Eye (tissue), 1 donor: ENCODE measurements at regions not wholly inside any gene's neighbourhood (a gene's known extent, or its start where the extent isn't known, plus 50 kb on each side); places are given as distances from the start of the nearest gene placed in this dataset.
"Not testable (repeated sequence)": the region's sequence is repeated elsewhere in the genome, so short reads cannot be mapped to it uniquely, and the experiment has no call there.

Source experiments
- DNase-seq: peaks from one replicate; pipeline ENCODE4 v3.0.0-alpha.2; 2015

DNA sequence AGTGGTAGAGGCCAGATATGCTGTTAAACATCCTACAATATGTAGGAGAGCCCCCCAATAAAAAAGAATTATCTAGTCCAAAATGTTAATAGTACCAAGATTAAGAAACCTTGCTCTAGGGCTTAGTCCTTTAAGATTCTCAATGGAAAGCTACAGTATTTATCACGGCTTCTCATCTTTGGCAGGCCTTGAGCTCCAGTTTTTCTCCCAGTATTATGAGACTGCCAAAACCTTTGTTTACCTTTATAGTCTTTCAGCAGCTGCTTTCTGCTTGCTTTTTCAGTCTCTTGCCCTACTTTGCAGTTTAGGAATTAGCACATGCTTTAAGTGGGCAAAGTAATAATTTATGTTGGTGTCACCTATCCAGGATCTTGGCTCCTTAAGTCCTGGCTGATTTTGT lies 59.7 kb downstream of the NHLRC1 start:
- no peak for DNase-seq

GRCh38 chr6:18058429-18058828 lies 64.0 kb downstream of the NHLRC1 start:
- DNase-seq: no peak

GRCh38 chr6:18055714-18056382 lies 66.6 kb downstream of the NHLRC1 start:
- no peak for DNase-seq

GRCh38 chr6:18055098-18055497 lies 67.4 kb downstream of the NHLRC1 start:
- no peak for DNase-seq

DNA sequence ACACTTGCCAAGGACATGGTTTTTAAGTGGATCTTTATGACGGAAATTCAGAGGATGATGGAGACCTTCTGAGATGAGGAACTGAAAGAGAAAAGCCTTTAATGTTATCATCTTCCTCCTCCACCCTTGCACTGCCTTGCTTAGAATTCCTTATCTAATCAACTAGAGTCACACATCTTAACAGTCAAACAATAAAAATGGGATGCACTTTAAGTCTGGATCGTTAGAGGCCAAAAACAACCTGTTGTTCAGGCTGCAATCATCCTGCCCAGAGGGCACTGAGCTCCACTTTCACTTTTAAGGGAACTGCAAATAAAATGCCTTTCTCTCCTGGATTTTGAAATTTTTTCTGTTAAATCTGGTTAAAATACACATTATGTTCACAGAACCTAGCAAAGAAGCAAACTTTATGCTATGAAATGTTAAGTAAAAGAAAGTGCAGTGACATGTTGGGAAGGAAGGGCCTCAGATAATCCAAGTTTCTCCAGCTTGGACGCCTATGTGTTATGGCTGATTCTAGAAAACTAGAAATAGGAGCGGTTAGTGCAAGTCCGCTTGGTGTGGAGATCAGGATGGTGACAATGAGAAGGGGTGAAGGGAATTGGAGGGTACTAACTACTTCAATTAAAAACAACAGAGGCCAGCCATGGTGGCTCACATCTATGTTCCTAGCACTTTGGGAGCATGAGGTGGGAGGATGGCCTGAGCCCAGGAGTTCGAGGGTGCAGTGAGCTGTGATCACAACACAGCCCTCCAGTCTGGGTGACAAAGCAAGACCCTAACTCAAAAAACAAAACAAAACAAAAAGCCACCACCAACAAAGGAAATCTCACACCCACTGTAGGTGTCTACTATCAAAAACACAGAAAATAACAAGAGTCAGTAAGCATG lies 66.4 kb upstream of the KIF13A start:
- DNase-seq: no peak

GRCh38 chr6:18053078-18053477 lies 65.6 kb upstream of the KIF13A start:
- DNase-seq: peak; percentile 28

GRCh38 chr6:18049646-18050045 lies 62.2 kb upstream of the KIF13A start:
- no peak for DNase-seq

DNA sequence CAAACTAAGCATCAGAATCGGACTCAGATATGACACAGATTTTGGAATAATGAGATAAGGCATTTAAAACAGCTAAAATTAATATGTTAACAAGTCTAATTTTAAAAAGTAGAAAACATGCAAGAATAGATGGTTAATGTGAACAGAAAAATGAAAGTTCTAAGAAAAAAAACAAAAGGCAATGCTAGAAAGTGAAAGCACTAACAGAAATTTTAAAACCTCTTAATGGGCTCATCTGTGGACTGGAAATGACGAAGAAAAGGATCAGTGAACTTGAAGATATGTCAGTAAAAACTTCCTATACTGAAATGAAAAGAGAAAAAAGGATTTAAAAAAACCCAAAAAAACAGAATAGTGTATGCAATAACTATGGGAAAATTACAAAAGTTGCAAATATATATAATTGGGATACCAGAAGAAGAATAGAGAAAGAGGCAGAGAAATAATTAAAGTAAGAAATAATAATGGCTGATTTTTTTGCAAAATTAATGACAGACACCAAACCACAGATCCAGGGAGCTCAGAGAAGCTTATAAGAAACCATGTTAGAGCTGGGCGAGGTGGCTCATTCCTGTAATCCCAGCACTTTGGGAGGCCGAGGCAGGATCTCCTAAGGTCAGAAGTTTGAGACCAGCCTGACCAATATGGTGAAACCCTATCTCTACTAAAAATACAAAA lies 61.7 kb upstream of the KIF13A start:
- no peak for DNase-seq

GRCh38 chr6:18047406-18047805 lies 60.0 kb upstream of the KIF13A start:
- no peak for DNase-seq

- DNase-seq: no peak
Measured at GRCh38 chr6:18045507-18045906, 58.1 kb upstream of the KIF13A start.

- no peak for DNase-seq
Measured at GRCh38 chr6:18044108-18044783, 56.8 kb upstream of the KIF13A start.

DNA sequence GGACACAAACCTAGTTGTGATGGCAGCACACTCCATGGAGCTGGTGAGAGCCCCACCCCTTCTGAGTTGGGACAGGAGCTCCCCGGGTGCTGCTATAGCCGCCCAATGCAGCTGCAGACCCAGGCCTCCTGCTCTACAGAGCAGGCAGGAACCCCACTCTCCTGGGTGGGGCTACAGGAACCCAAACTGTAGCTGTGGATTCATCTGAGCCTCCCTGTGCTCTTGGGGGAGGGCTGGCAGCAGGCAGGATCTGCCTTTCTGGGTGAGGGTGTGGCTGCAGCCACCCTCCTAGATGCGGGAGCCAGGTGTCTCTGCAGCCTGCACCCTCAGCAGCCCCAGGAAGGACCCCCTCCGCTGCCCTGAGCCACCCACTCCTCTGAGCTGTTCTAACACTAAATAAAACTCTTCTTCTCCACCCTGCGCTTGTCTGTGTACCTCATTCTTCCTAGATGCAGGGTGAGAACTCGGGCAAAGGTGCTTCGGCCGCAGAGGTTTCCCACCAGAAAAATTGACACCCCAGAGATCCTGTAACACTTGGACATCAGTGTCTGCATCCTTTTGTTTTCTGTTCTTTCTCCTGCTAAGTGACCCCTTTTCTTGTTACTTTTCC lies 55.2 kb upstream of the KIF13A start:
- DNase-seq: no peak

DNA sequence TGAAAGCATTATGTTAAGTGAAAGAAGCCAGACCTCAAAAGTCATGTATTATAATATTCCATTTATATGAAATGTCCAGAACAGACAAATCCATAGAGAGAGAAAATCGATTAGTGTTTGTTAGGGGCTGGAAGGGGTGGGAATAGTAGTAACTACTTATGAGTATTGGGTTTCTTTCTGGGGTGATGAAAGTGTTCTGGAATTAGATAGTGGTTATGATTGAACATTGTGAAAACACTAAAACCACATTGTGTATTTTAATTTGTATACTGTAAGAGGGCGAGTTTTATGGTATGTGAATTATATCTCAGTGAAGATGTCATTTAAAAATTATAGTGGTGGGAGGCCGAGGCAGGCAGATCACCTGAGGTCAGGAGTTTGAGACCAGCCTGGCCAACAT lies 52.0 kb upstream of the KIF13A start:
- DNase-seq: no peak

- DNase-seq: not testable (repeated sequence)
Measured at GRCh38 chr6:18038235-18038634, 50.8 kb upstream of the KIF13A start.
